ENCODE measurements at regions not wholly inside any gene's neighbourhood (a gene's known extent, or its start where the extent isn't known, plus 50 kb on each side); places are given as distances from the start of the nearest gene placed in this dataset.

DNA sequence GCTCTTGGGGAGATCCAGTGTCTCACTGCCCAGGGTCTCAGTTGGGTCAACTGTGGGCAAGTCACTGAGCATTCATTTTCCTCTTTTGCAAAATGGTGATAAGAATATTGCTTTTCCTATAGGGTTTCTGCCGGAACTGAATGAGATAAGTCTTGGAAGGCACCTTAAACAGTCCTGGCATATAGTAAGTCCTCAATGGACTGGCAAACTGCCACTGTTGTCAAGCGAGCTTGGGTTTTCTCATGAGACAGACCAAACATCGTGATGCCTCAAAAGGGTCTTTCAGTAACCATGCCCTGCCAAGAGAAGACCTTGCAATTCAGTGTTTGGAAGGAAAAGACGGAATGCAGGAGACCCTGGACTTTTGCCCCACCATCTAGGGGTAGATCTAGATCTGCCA lies 251.5 kb downstream of the WDR11 start:
- Histone ChIP-seq H3K27ac (ENCODE audit: low read depth, low read length) (no peak overlapping the region), H3K36me3 (ENCODE audit: control insufficient read depth in 3 of 3, insufficient read depth in 3 of 3, low read length in 3 of 3) (no peaks in the 10 kb centered on the region), H3K4me3 (ENCODE audit: low read length in 3 of 3) (no peak overlapping the region), H3K4me1 (ENCODE audit: control insufficient read depth in 3 of 3, insufficient read depth in 3 of 3, low read length in 3 of 3) (no peaks in the 10 kb centered on the region), H3K27me3 (ENCODE audit: control insufficient read depth in 3 of 3, insufficient read depth in 3 of 3, low read length in 3 of 3) (no peaks in the 10 kb centered on the region), H3K9ac (ENCODE audit: low read depth in 1 of 3, low read length in 3 of 3) (no peak overlapping the region), H3K9me3 (ENCODE audit: control insufficient read depth in 3 of 3, low read length in 3 of 3) (no peaks in the 10 kb centered on the region)

DNA sequence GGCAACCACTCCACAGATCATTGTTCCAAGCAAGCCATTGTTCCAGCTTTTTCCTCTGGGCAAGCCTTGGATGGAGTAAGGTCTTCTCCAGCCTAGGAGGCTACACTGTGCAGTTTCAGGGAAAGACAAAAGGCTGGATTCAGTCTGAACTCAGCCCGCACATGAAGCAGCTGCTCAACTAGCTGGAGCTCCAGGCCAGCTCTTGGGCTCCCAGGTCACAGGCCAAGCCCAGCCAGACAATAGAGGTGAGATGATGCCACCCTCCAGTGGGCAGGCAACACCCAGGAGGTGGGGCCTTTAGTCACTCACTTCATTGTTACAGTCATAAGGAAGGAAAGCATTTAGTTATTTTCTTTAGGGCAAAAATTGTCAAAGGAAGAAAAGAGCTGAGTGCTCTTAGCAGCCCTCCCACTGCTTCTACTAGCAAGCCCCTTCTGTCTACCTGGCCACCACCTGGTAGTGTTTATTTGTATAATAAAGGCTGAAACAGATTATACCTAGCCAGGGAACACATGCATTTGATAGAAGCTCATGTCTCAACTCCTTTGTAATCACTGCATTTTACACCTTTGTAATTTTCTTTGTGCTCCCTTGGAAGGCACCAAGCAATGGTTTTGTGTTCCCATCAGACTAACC lies 253.4 kb downstream of the WDR11 start:
- H3K9me3 ChIP-seq (ENCODE audit: control insufficient read depth in 3 of 3, low read length in 3 of 3): no peaks in the 10 kb centered on the region
- no peaks in the 10 kb centered on the region for H3K36me3 ChIP-seq (ENCODE audit: control insufficient read depth in 3 of 3, insufficient read depth in 3 of 3, low read length in 3 of 3)
- no peak overlapping the region for H3K4me3 ChIP-seq (ENCODE audit: low read length in 3 of 3)
- no peak overlapping the region for H3K9ac ChIP-seq (ENCODE audit: low read depth in 1 of 3, low read length in 3 of 3)
- H3K4me1 ChIP-seq (ENCODE audit: control insufficient read depth in 3 of 3, insufficient read depth in 3 of 3, low read length in 3 of 3): no peaks in the 10 kb centered on the region
- no peaks in the 10 kb centered on the region for H3K27me3 ChIP-seq (ENCODE audit: control insufficient read depth in 3 of 3, insufficient read depth in 3 of 3, low read length in 3 of 3)
- H3K27ac ChIP-seq (ENCODE audit: low read depth, low read length): no peak overlapping the region

- Histone ChIP-seq H3K27ac (ENCODE audit: low read depth, low read length) (no peak overlapping the region), H3K36me3 (ENCODE audit: control insufficient read depth in 3 of 3, insufficient read depth in 3 of 3, low read length in 3 of 3) (no peaks in the 10 kb centered on the region), H3K4me3 (ENCODE audit: low read length in 3 of 3) (no peak overlapping the region), H3K27me3 (ENCODE audit: control insufficient read depth in 3 of 3, insufficient read depth in 3 of 3, low read length in 3 of 3) (peaks cover 0 to 2% (median 0%) of the 10 kb centered on the region in 3 donors), H3K9ac (ENCODE audit: low read depth in 1 of 3, low read length in 3 of 3) (no peak overlapping the region), H3K9me3 (ENCODE audit: control insufficient read depth in 3 of 3, low read length in 3 of 3) (no peaks in the 10 kb centered on the region), H3K4me1 (ENCODE audit: control insufficient read depth in 3 of 3, insufficient read depth in 3 of 3, low read length in 3 of 3) (no peaks in the 10 kb centered on the region)
These were observed 255.4 kb downstream of the WDR11 start for GRCh38 chr10:121106611-121107010.

DNA sequence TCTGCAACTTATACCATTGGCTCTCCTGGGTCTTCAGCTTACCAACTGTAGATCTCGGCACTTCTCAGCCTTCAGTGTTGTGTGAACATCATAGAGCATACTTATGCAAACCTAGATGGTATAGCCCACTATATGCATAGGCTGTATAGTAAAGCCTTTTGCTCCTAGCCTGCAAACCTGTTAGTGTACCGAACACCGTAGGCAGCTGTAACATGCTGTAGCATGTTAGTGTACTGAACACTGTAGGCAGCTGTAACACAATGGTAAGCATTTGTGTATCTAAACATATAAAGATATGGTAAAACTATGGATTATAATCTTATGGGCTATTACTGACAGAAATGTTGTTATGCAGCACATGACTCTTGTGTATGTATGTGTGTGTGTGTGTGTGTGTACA lies 256.9 kb downstream of the WDR11 start:
- Histone ChIP-seq H3K27ac (ENCODE audit: low read depth, low read length) (no peak overlapping the region), H3K9ac (ENCODE audit: low read depth in 1 of 3, low read length in 3 of 3) (no peak overlapping the region), H3K36me3 (ENCODE audit: control insufficient read depth in 3 of 3, insufficient read depth in 3 of 3, low read length in 3 of 3) (no peaks in the 10 kb centered on the region), H3K4me1 (ENCODE audit: control insufficient read depth in 3 of 3, insufficient read depth in 3 of 3, low read length in 3 of 3) (no peaks in the 10 kb centered on the region), H3K9me3 (ENCODE audit: control insufficient read depth in 3 of 3, low read length in 3 of 3) (no peaks in the 10 kb centered on the region), H3K27me3 (ENCODE audit: control insufficient read depth in 3 of 3, insufficient read depth in 3 of 3, low read length in 3 of 3) (peaks cover 0 to 2% (median 0%) of the 10 kb centered on the region in 3 donors), H3K4me3 (ENCODE audit: low read length in 3 of 3) (no peak overlapping the region)

- H3K36me3 ChIP-seq (ENCODE audit: control insufficient read depth in 3 of 3, insufficient read depth in 3 of 3, low read length in 3 of 3): no peaks in the 10 kb centered on the region
- peaks cover 0 to 2% (median 0%) of the 10 kb centered on the region in 3 donors for H3K27me3 ChIP-seq (ENCODE audit: control insufficient read depth in 3 of 3, insufficient read depth in 3 of 3, low read length in 3 of 3)
- H3K27ac ChIP-seq (ENCODE audit: low read depth, low read length): no peak overlapping the region
- no peak overlapping the region for H3K4me3 ChIP-seq (ENCODE audit: low read length in 3 of 3)
- H3K9ac ChIP-seq (ENCODE audit: low read depth in 1 of 3, low read length in 3 of 3): no peak overlapping the region
- H3K4me1 ChIP-seq (ENCODE audit: control insufficient read depth in 3 of 3, insufficient read depth in 3 of 3, low read length in 3 of 3): no peaks in the 10 kb centered on the region
- H3K9me3 ChIP-seq (ENCODE audit: control insufficient read depth in 3 of 3, low read length in 3 of 3): no peaks in the 10 kb centered on the region
These were observed 259.2 kb downstream of the WDR11 start for GRCh38 chr10:121110369-121110768.

DNA sequence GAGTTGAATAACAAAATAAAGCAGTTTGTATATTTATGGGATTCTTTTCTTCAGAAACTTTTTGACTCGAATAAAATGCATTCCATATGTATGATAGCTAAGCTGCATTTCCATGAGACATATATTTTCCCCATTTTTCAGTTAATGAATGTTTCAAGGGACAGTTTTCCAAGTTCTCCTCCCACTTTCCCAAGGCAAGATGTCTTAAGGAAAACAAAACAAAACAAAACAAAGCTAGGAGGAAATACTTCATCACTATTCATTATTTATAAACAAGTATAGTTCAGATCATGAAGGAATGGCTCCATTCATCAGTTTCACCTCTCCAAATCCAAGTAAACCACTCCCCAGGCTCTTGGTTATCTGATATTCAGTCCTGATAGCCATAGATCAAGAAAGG lies 261.0 kb downstream of the WDR11 start:
- Histone ChIP-seq H3K9ac (ENCODE audit: low read depth in 1 of 3, low read length in 3 of 3) (no peak overlapping the region), H3K4me3 (ENCODE audit: low read length in 3 of 3) (no peak overlapping the region), H3K27me3 (ENCODE audit: control insufficient read depth in 3 of 3, insufficient read depth in 3 of 3, low read length in 3 of 3) (peaks cover 0 to 2% (median 0%) of the 10 kb centered on the region in 3 donors), H3K9me3 (ENCODE audit: control insufficient read depth in 3 of 3, low read length in 3 of 3) (peaks cover 0 to 4% (median 0%) of the 10 kb centered on the region in 3 donors), H3K27ac (ENCODE audit: low read depth, low read length) (no peak overlapping the region), H3K4me1 (ENCODE audit: control insufficient read depth in 3 of 3, insufficient read depth in 3 of 3, low read length in 3 of 3) (no peaks in the 10 kb centered on the region), H3K36me3 (ENCODE audit: control insufficient read depth in 3 of 3, insufficient read depth in 3 of 3, low read length in 3 of 3) (no peaks in the 10 kb centered on the region)

GRCh38 chr10:121112579-121113384 lies 261.6 kb downstream of the WDR11 start:
- Histone ChIP-seq H3K4me1 (ENCODE audit: control insufficient read depth in 3 of 3, insufficient read depth in 3 of 3, low read length in 3 of 3) (no peaks in the 10 kb centered on the region), H3K27me3 (ENCODE audit: control insufficient read depth in 3 of 3, insufficient read depth in 3 of 3, low read length in 3 of 3) (peaks cover 0 to 2% (median 0%) of the 10 kb centered on the region in 3 donors), H3K36me3 (ENCODE audit: control insufficient read depth in 3 of 3, insufficient read depth in 3 of 3, low read length in 3 of 3) (no peaks in the 10 kb centered on the region), H3K4me3 (ENCODE audit: low read length in 3 of 3) (no peak overlapping the region), H3K27ac (ENCODE audit: low read depth, low read length) (no peak overlapping the region), H3K9me3 (ENCODE audit: control insufficient read depth in 3 of 3, low read length in 3 of 3) (peaks cover 0 to 4% (median 0%) of the 10 kb centered on the region in 3 donors), H3K9ac (ENCODE audit: low read depth in 1 of 3, low read length in 3 of 3) (no peak overlapping the region)

DNA sequence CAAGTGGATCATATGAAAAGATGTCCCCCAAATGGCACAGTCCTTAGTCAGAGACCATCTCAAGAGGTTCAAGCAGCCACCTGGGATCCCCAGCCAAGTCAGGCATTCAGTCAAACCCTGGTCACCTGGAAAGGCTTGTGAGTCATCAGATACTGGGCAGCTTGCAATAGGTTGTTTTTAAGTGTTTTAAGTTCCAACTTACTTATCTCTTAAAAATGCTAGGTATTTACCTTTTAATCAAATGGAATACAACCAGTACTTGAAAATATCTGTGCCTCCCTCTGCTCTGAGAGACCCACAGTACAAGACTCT lies 262.2 kb downstream of the WDR11 start:
- H3K36me3 ChIP-seq (ENCODE audit: control insufficient read depth in 3 of 3, insufficient read depth in 3 of 3, low read length in 3 of 3): no peaks in the 10 kb centered on the region
- peaks cover 0 to 4% (median 0%) of the 10 kb centered on the region in 3 donors for H3K9me3 ChIP-seq (ENCODE audit: control insufficient read depth in 3 of 3, low read length in 3 of 3)
- H3K27me3 ChIP-seq (ENCODE audit: control insufficient read depth in 3 of 3, insufficient read depth in 3 of 3, low read length in 3 of 3): peaks cover 0 to 2% (median 0%) of the 10 kb centered on the region in 3 donors
- H3K4me1 ChIP-seq (ENCODE audit: control insufficient read depth in 3 of 3, insufficient read depth in 3 of 3, low read length in 3 of 3): no peaks in the 10 kb centered on the region
- H3K4me3 ChIP-seq (ENCODE audit: low read length in 3 of 3): no peak overlapping the region
- no peak overlapping the region for H3K9ac ChIP-seq (ENCODE audit: low read depth in 1 of 3, low read length in 3 of 3)
- H3K27ac ChIP-seq (ENCODE audit: low read depth, low read length): no peak overlapping the region

DNA sequence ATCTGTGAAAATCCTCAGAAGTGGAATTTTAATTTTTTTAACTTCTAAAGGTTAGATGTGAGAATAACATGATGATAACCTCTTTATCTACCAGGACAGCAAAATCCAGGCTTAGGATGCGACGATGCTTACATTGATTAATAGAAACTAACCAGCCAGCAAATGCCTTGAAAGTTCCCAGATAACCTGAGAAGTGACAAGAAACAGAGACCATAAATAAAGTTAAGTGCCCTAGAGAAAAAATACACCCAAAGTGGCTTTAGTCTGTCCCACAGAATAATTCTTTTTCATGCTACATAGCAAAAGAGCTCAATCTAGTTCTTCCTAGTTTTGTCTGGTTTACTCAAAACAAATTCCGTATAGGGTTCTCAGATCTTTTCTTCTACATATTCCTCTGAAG lies 262.7 kb downstream of the WDR11 start:
- Histone ChIP-seq H3K4me3 (ENCODE audit: low read length in 3 of 3) (no peak overlapping the region), H3K27ac (ENCODE audit: low read depth, low read length) (no peak overlapping the region), H3K36me3 (ENCODE audit: control insufficient read depth in 3 of 3, insufficient read depth in 3 of 3, low read length in 3 of 3) (no peaks in the 10 kb centered on the region), H3K27me3 (ENCODE audit: control insufficient read depth in 3 of 3, insufficient read depth in 3 of 3, low read length in 3 of 3) (peaks cover 0 to 4% (median 0%) of the 10 kb centered on the region in 3 donors), H3K4me1 (ENCODE audit: control insufficient read depth in 3 of 3, insufficient read depth in 3 of 3, low read length in 3 of 3) (no peaks in the 10 kb centered on the region), H3K9me3 (ENCODE audit: control insufficient read depth in 3 of 3, low read length in 3 of 3) (peaks cover 0 to 4% (median 0%) of the 10 kb centered on the region in 3 donors), H3K9ac (ENCODE audit: low read depth in 1 of 3, low read length in 3 of 3) (no peak overlapping the region)

DNA sequence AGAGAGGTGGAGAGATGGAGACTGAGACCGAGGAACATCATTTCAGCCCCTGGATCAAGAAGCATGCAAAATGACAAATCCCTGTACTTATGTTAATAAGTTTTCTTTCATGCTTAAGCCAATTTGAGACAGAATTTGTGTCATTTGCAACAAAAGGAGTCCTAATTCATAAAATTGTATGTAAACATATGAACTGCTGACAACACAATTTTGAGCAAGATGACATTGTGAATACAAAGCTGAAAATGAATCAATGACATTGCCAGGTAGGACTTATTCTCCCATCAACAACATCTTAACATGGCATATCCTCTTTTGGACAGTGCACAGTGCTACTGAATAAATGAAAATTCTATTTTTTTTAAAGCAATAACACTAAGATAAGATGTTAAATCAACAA lies 264.0 kb downstream of the WDR11 start:
- peaks cover 0 to 4% (median 0%) of the 10 kb centered on the region in 3 donors for H3K9me3 ChIP-seq (ENCODE audit: control insufficient read depth in 3 of 3, low read length in 3 of 3)
- H3K27me3 ChIP-seq (ENCODE audit: control insufficient read depth in 3 of 3, insufficient read depth in 3 of 3, low read length in 3 of 3): peaks cover 0 to 6% (median 0%) of the 10 kb centered on the region in 3 donors
- H3K36me3 ChIP-seq (ENCODE audit: control insufficient read depth in 3 of 3, insufficient read depth in 3 of 3, low read length in 3 of 3): no peaks in the 10 kb centered on the region
- no peak overlapping the region for H3K27ac ChIP-seq (ENCODE audit: low read depth, low read length)
- H3K9ac ChIP-seq (ENCODE audit: low read depth in 1 of 3, low read length in 3 of 3): no peak overlapping the region
- no peak overlapping the region for H3K4me3 ChIP-seq (ENCODE audit: low read length in 3 of 3)
- H3K4me1 ChIP-seq (ENCODE audit: control insufficient read depth in 3 of 3, insufficient read depth in 3 of 3, low read length in 3 of 3): no peaks in the 10 kb centered on the region

Measured in skeletal muscle tissue (tissue), 3 donors.